Common myeloid progenitor, CD34-positive (primary cell): ENCODE measurements at regions not wholly inside any gene's neighbourhood (a gene's known extent, or its start where the extent isn't known, plus 50 kb on each side); places are given as distances from the start of the nearest gene placed in this dataset.
"Not testable (repeated sequence)": the region's sequence is repeated elsewhere in the genome, so short reads cannot be mapped to it uniquely, and the experiment has no call there.

Experiments used
- CTCF ChIA-PET: fragments of 350-600 bp; sonication (Branson Sonifier 250); formaldehyde crosslinking; loops from one replicate; lab custom pipeline; 2021; ENCODE audit warnings: antibody characterized with exemption; lab: Charles Lee
- POLR2A ChIA-PET: fragments of 350-600 bp; sonication (Branson Sonifier 250); formaldehyde crosslinking; loops from one replicate; lab custom pipeline; 2021; ENCODE audit warnings: antibody characterized with exemption; lab: Charles Lee
- DNase-seq, 3 donors: peaks; one replicate each; pipeline versions ENCODE4 v3.0.0 to v3.0.0-alpha.2; 2013
- H3K27ac ChIP-seq, 2 experiments: 1 replicate in 1 of 2; 2 replicates in 1 of 2; pipeline ENCODE4 v1.7.0; 2013; ENCODE audit warnings: inconsistent platforms in 2 of 2, low read length in 2 of 2, mild to moderate bottlenecking in 2 of 2, low read depth in 1 of 2, moderate library complexity in 1 of 2; ENCODE audit not compliant: severe bottlenecking in 2 of 2, insufficient read depth in 1 of 2, poor library complexity in 1 of 2
- H3K27me3 ChIP-seq, 5 experiments: replicated peaks in 2 of 5; 1 replicate in 3 of 5; 2 replicates in 2 of 5; pipeline versions ENCODE4 v1.6.1 to v1.7.0; 2013; ENCODE audit warnings: low read length in 4 of 5, mild to moderate bottlenecking in 2 of 5, moderate library complexity in 2 of 5, inconsistent platforms in 1 of 5; ENCODE audit not compliant: insufficient read depth in 5 of 5, control insufficient read depth in 4 of 5
- H3K36me3 ChIP-seq, 4 experiments: 1 replicate in 2 of 4; 2 replicates in 2 of 4; pipeline versions ENCODE4 v1.6.1 to v1.7.0; 2013; ENCODE audit warnings: low read length in 3 of 4, control low read depth in 1 of 4, mild to moderate bottlenecking in 1 of 4; ENCODE audit not compliant: control insufficient read depth in 4 of 4, insufficient read depth in 4 of 4
- H3K4me1 ChIP-seq, 4 experiments: 1 replicate in 3 of 4; 2 replicates in 1 of 4; pipeline versions ENCODE4 v1.6.1 to v1.7.1; 2013; ENCODE audit warnings: low read length in 3 of 4, mild to moderate bottlenecking in 3 of 4, control low read depth in 1 of 4, inconsistent platforms in 1 of 4, moderate library complexity in 1 of 4; ENCODE audit not compliant: control insufficient read depth in 4 of 4, insufficient read depth in 4 of 4; ENCODE audit errors: control extremely low read depth in 1 of 4
- H3K4me3 ChIP-seq, 7 experiments: 1 replicate in 4 of 7; 2 replicates in 3 of 7; pipeline versions ENCODE4 v1.5.1 to v1.7.0; 2013; ENCODE audit warnings: mild to moderate bottlenecking in 7 of 7, low read length in 6 of 7, moderate library complexity in 6 of 7, inconsistent platforms in 2 of 7, low read depth in 2 of 7, control low read depth in 1 of 7; ENCODE audit not compliant: insufficient read depth in 4 of 7, control insufficient read depth in 1 of 7; ENCODE audit errors: extremely low read depth in 1 of 7
- H3K9me3 ChIP-seq, 5 experiments: 1 replicate in 4 of 5; 2 replicates in 1 of 5; pipeline versions ENCODE4 v1.6.1 to v1.7.1; 2013; ENCODE audit warnings: low read length in 4 of 5, mild to moderate bottlenecking in 2 of 5, inconsistent platforms in 1 of 5, low read depth in 1 of 5, moderate library complexity in 1 of 5; ENCODE audit not compliant: control insufficient read depth in 4 of 5, insufficient read depth in 2 of 5; ENCODE audit errors: control extremely low read depth in 1 of 5
- WGBS: methylation state at CpG from one replicate; pipeline ENCODE4 v1.1.5; 2013; ENCODE audit not compliant: insufficient coverage; 5-methylcytosine and 5-hydroxymethylcytosine counted together

DNA sequence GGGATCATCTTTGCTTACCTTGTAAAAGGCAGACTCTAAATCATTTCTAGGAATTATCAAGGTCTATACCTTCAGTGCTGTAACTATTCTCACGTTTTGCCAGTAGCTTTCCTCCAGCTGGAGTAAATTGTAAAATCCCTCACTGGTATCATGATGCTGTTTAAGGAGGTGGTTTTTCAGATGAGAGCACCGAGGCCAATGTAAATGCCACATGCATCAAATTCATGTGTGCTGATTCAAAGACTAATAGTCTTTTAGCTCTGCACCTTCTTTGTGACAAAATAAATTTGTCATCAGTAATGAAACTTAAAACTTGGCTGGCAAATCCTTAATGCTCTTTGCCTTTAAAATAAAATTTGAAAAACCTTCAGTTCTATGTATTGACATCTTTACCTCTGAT, 503.8 kb downstream of the SETD4 start:
- peaks cover 0 to 2% (median 0%) of the 10 kb centered on the region in 4 experiments for H3K4me1 ChIP-seq
- H3K9me3 ChIP-seq, result no peaks in the 10 kb centered on the region
- H3K27ac ChIP-seq, result no peak overlapping the region
- H3K36me3 ChIP-seq, result no peaks in the 10 kb centered on the region
- DNase-seq, result no peak
- no peak overlapping the region for H3K4me3 ChIP-seq
- POLR2A ChIA-PET, result no interaction called here
- 100% methylated on average over 2 of the region's 2 CpGs for WGBS
- no peaks in the 10 kb centered on the region for H3K27me3 ChIP-seq
- CTCF ChIA-PET, result interaction anchor here (0.6 kb wide), 1 partner anchor 20 kb away, joined by 3 read pairs; no protein-coding TSS in a partner anchor

- 100% methylated on average over 1 of the region's 3 CpGs for WGBS
- POLR2A ChIA-PET, result not testable (repeated sequence)
Measured at GRCh38 chr21:35552483-35552882, 503.4 kb upstream of the RUNX1 start.

GRCh38 chr21:35548904-35549615, 500.0 kb upstream of the RUNX1 start:
- H3K36me3 ChIP-seq, result no peaks in the 10 kb centered on the region
- no peak overlapping the region for H3K27ac ChIP-seq
- H3K4me3 ChIP-seq, result no peak overlapping the region
- H3K4me1 ChIP-seq, result peaks cover 0 to 2% (median 0%) of the 10 kb centered on the region in 4 experiments
- WGBS, result 90% methylated on average over 3 of the region's 5 CpGs
- no peak for DNase-seq
- CTCF ChIA-PET, result no interaction called here
- no peaks in the 10 kb centered on the region for H3K27me3 ChIP-seq
- POLR2A ChIA-PET, result no interaction called here
- H3K9me3 ChIP-seq, result peaks cover 0 to 2% (median 0%) of the 10 kb centered on the region in 5 experiments

More at GRCh38 chr21:35552483-35552882, 503.4 kb upstream of the RUNX1 start:
- H3K9me3 ChIP-seq, H3K4me1 ChIP-seq, DNase-seq, H3K4me3 ChIP-seq, H3K36me3 ChIP-seq, H3K27ac ChIP-seq, CTCF ChIA-PET, H3K27me3 ChIP-seq: not testable (repeated sequence)

DNA sequence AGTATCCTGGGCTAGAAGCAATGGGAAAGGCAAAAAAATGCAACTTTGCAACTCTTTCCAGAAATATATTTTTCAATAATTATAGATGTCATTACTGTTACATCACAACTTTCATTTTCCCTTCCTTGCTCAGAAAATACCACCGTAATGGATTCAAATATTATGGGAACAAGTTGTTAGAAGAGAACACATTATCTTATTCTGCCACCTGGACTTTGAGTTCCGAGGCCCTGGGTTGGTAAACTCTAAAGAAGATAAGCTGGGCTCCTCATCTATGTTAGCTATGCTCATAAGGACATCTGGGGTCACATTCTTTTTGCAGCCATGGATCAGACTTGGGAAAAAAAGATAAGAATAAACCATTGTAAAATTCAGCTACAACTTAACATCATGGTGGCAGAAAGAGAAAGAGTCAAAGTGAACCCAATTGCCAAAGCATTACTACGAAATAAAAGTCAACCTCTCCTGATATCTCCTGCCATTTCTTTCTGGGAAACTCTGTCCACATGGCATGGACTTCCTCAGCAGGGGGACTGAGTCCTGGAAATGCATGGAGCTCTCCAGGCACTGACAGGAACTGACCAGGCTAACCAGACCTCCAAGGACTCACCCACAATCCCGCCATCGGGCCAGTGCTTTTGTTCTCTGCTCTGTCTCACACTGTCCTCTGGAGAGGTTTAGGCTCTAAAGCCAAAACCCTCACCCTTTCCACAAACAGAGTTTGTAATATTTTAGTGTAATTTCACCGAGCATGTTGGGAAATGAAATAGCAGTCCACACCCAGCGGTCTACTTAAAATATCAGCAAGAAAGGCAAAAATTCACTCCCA, 499.1 kb upstream of the RUNX1 start:
- no peaks in the 10 kb centered on the region for H3K36me3 ChIP-seq
- H3K4me1 ChIP-seq, result peaks cover 0 to 6% (median 2%) of the 10 kb centered on the region in 4 experiments
- ChIA-PET POLR2A (no interaction called here), CTCF (no interaction called here)
- H3K27me3 ChIP-seq, result no peaks in the 10 kb centered on the region
- no peak overlapping the region for H3K27ac ChIP-seq
- 98% methylated on average over 5 of the region's 7 CpGs for WGBS
- H3K4me3 ChIP-seq, result no peak overlapping the region
- peaks cover 0 to 2% (median 0%) of the 10 kb centered on the region in 5 experiments for H3K9me3 ChIP-seq
- DNase-seq, result peak in 1 of 3 donors; percentile 12

DNA sequence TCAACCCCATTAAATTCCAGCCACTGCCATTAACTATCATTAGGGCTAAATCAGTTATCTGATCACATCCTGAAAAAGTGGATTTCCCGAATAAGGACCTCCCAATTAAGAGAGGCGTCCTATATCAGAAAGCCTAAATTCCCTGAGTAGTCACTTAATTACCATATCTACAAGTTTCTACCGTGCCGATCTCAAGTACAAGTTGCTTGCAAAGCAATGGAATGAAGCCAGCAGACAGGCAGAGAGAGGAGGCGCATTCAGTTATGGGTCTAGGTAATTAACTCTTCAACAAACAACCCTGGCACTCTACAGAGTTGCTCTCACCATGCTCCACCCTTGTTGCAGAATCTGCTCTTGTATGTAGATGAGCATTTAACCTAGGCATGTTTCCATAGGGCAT, 494.6 kb upstream of the RUNX1 start:
- no peaks in the 10 kb centered on the region for H3K27me3 ChIP-seq
- H3K4me1 ChIP-seq, result peaks cover 0 to 9% (median 2%) of the 10 kb centered on the region in 4 experiments
- 62% methylated on average over 4 of the region's 5 CpGs for WGBS
- peaks cover 0 to 2% (median 0%) of the 10 kb centered on the region in 5 experiments for H3K9me3 ChIP-seq
- H3K4me3 ChIP-seq, result no peak overlapping the region
- ChIA-PET POLR2A (no interaction called here), CTCF (interaction anchor here (2.1 kb wide), 1 partner anchor 10 kb away, joined by 5 read pairs; no protein-coding TSS in a partner anchor)
- no peaks in the 10 kb centered on the region for H3K36me3 ChIP-seq
- no peak overlapping the region for H3K27ac ChIP-seq
- peak in 1 of 3 donors; percentile 9 for DNase-seq

DNA sequence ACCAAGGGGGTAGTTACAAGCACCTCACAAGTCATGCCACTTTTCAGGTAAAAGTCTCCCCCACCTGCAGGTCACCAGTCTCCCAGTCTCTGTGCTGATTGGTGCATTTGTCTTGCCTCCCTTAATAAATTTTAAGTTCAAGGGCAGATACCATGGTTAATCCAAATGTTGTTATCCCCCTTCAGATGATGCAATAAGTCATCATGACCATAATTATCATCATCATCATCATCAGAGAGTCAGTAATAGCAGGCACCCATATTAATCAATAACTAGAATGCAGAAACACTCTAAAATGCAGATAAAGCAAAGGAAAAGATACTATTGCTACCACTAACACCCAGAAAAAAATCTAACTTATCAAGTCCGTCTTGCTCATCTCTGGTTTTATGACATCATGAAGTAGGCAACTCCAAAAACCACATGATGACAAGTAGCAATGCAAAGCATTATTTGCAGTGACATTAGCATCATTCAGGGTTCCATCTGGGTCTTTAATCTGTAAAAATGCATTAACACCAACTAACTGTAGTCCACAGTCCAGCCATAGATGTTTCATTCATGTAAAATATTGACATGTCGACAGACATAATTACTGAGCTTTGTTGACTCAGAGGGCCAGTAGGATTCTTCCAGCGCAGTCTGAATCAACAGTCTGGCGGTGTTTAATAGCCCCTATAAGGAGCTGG, 492.0 kb upstream of the RUNX1 start:
- Histone ChIP-seq H3K36me3 (no peaks in the 10 kb centered on the region), H3K4me1 (peaks cover 0 to 9% (median 2%) of the 10 kb centered on the region in 4 experiments), H3K27me3 (no peaks in the 10 kb centered on the region), H3K9me3 (peaks cover 0 to 3% (median 0%) of the 10 kb centered on the region in 5 experiments), H3K27ac (no peak overlapping the region), H3K4me3 (no peak overlapping the region)
- 96% methylated on average over 3 of the region's 4 CpGs for WGBS
- ChIA-PET POLR2A (no interaction called here), CTCF (interaction anchor here (1.0 kb wide), 1 partner anchor 20 kb away, joined by 3 read pairs; no protein-coding TSS in a partner anchor)
- DNase-seq, result no peak
